ENCODE measurements at regions not wholly inside any gene's neighbourhood (a gene's known extent, or its start where the extent isn't known, plus 50 kb on each side); places are given as distances from the start of the nearest gene placed in this dataset.
A peak's percentile ranks its signal among the peaks of the same experiment; 100 is the strongest.

DNA sequence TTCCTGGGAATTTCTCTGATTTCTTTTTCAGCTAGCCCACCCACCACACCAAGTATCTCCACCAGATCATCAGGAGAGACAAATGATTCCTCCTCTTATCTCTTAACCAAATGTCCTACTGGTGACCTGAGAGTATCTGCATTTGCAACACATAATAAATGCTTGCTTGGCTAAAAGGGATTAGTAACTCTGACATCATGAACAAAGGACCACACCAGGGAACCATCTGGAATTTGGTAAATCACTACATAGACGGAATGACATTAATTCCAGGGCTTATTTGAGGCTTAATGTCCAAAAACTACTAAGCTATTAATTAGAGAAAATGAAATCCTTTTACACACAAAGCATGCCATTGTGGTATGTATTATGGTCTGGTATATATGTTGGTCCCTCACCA, 139.0 kb downstream of the RAP2A start:
- 29% methylated on average over 1 of the region's 1 CpG for WGBS (ENCODE audit: low lambda C conversion rate)
- no peaks in the 10 kb centered on the region for H3K9me3 ChIP-seq
- no peak for DNase-seq
- no peaks in the 10 kb centered on the region for H3K9me2 ChIP-seq
- no peak for TF ChIP-seq EZH2phosphoT487 (IDR thresholded peaks at IDR 0.05; ENCODE audit: borderline replicate concordance, low read depth)
- TF ChIP-seq EP300 (IDR thresholded peaks at IDR 0.05; ENCODE audit: borderline replicate concordance in 1 of 2, low read depth in 1 of 2, low read length in 1 of 2), result no peak
- TF ChIP-seq FOSL2 (IDR thresholded peaks at IDR 0.05; ENCODE audit: borderline replicate concordance, low read depth), result no peak
- TF ChIP-seq, protein P1, sequence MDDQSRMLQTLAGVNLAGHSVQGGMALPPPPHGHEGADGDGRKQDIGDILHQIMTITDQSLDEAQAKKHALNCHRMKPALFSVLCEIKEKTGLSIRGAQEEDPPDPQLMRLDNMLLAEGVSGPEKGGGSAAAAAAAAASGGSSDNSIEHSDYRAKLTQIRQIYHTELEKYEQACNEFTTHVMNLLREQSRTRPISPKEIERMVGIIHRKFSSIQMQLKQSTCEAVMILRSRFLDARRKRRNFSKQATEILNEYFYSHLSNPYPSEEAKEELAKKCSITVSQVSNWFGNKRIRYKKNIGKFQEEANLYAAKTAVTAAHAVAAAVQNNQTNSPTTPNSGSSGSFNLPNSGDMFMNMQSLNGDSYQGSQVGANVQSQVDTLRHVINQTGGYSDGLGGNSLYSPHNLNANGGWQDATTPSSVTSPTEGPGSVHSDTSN (IDR thresholded peaks at IDR 0.05), result no peak
- H3K9ac ChIP-seq, result no peak overlapping the region
- H3K36me3 ChIP-seq (replicated peaks in 1 of 2; ENCODE audit: control insufficient read depth in 1 of 2, insufficient read depth in 2 of 2, low read length in 1 of 2), result no peaks in the 10 kb centered on the region
- H3F3A ChIP-seq (replicated peaks; ENCODE audit: insufficient read depth), result no peaks in the 10 kb centered on the region
- H3K27ac ChIP-seq (ENCODE audit: low read depth in 2 of 2, low read length in 1 of 2), result no peak overlapping the region
- H3K79me2 ChIP-seq (ENCODE audit: insufficient read depth), result no peaks in the 10 kb centered on the region
- H3K4me3 ChIP-seq (ENCODE audit: low read depth in 2 of 2, low read length in 1 of 2), result no peak overlapping the region
- no peaks in the 10 kb centered on the region; the same call in 1 of the 2 replicates for H3K27me3 ChIP-seq (ENCODE audit: insufficient read depth)
- ChIA-PET CTCF (no interaction called here), POLR2A (no interaction called here)
- peaks cover 0 to 6% of the 10 kb centered on the region in 2 experiments; a peak in 2 of 4 replicates for H3K4me1 ChIP-seq (ENCODE audit: control insufficient read depth in 1 of 2, insufficient read depth in 2 of 2, low read depth in 1 of 2, low read length in 1 of 2)
- no peak overlapping the region for H3K4me2 ChIP-seq
- H2AFZ ChIP-seq (ENCODE audit: low read depth), result no peak overlapping the region
- H4K20me1 ChIP-seq (ENCODE audit: insufficient read depth), result no peaks in the 10 kb centered on the region

DNA sequence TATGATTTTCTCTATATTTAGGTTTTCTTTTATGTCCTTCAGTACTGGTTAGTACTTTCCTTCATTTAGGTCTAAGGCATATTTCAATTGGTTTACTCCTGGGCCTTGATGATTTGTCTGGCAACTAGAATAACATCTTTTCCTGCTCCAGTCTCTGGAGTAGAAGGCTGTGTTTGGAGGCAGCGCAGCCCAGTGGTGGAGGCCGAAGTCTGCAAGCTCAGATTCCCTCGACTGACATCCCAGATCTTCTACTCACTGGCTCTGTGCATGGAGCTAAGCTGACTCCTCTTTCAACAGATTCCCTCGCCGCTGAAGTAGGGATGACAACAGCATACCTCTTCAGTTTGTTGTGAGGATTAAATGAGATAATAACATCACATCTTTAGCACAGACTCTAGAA, 141.0 kb downstream of the RAP2A start:
- no peak overlapping the region for H3K4me3 ChIP-seq (ENCODE audit: low read depth in 2 of 2, low read length in 1 of 2)
- H3K9me3 ChIP-seq, result no peaks in the 10 kb centered on the region
- CTCF ChIA-PET, result interaction anchor here (0.8 to 1.0 kb wide), 3 partner anchors 26 to 466 kb away, joined by 3 read pairs; no protein-coding TSS in a partner anchor
- peaks cover 2 to 6% of the 10 kb centered on the region in 2 experiments; a peak in 2 of 4 replicates for H3K4me1 ChIP-seq (ENCODE audit: control insufficient read depth in 1 of 2, insufficient read depth in 2 of 2, low read depth in 1 of 2, low read length in 1 of 2)
- H3F3A ChIP-seq (replicated peaks; ENCODE audit: insufficient read depth), result no peaks in the 10 kb centered on the region
- H3K9me2 ChIP-seq, result no peaks in the 10 kb centered on the region
- H3K27ac ChIP-seq (ENCODE audit: low read depth in 2 of 2, low read length in 1 of 2), result no peak overlapping the region
- 51% methylated on average over 5 of the region's 5 CpGs for WGBS (ENCODE audit: low lambda C conversion rate)
- H3K9ac ChIP-seq, result no peak overlapping the region
- no peak overlapping the region for H3K4me2 ChIP-seq
- no peak for DNase-seq
- POLR2A ChIA-PET, result no interaction called here
- no peaks in the 10 kb centered on the region; the same call in 1 of the 2 replicates for H3K27me3 ChIP-seq (ENCODE audit: insufficient read depth)
- H4K20me1 ChIP-seq (ENCODE audit: insufficient read depth), result no peaks in the 10 kb centered on the region
- no peaks in the 10 kb centered on the region for H3K36me3 ChIP-seq (replicated peaks in 1 of 2; ENCODE audit: control insufficient read depth in 1 of 2, insufficient read depth in 2 of 2, low read length in 1 of 2)
- no peak overlapping the region for H2AFZ ChIP-seq (ENCODE audit: low read depth)
- H3K79me2 ChIP-seq (ENCODE audit: insufficient read depth), result no peaks in the 10 kb centered on the region
- TF ChIP-seq, protein P2, sequence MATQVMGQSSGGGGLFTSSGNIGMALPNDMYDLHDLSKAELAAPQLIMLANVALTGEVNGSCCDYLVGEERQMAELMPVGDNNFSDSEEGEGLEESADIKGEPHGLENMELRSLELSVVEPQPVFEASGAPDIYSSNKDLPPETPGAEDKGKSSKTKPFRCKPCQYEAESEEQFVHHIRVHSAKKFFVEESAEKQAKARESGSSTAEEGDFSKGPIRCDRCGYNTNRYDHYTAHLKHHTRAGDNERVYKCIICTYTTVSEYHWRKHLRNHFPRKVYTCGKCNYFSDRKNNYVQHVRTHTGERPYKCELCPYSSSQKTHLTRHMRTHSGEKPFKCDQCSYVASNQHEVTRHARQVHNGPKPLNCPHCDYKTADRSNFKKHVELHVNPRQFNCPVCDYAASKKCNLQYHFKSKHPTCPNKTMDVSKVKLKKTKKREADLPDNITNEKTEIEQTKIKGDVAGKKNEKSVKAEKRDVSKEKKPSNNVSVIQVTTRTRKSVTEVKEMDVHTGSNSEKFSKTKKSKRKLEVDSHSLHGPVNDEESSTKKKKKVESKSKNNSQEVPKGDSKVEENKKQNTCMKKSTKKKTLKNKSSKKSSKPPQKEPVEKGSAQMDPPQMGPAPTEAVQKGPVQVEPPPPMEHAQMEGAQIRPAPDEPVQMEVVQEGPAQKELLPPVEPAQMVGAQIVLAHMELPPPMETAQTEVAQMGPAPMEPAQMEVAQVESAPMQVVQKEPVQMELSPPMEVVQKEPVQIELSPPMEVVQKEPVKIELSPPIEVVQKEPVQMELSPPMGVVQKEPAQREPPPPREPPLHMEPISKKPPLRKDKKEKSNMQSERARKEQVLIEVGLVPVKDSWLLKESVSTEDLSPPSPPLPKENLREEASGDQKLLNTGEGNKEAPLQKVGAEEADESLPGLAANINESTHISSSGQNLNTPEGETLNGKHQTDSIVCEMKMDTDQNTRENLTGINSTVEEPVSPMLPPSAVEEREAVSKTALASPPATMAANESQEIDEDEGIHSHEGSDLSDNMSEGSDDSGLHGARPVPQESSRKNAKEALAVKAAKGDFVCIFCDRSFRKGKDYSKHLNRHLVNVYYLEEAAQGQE (IDR thresholded peaks at IDR 0.05; ENCODE audit: low read depth, low read length), result no peak
- TF ChIP-seq RCOR1 (IDR thresholded peaks at IDR 0.05; ENCODE audit: low read length) (no peak), TCF12 (IDR thresholded peaks at IDR 0.05) (no peak), MXI1 (IDR thresholded peaks at IDR 0.05; ENCODE audit: low read depth, low read length) (no peak), RXRA (IDR thresholded peaks at IDR 0.05; ENCODE audit: borderline replicate concordance, low read depth) (no peak), POLR2AphosphoS5 (IDR thresholded peaks at IDR 0.05; ENCODE audit: low read depth, low read length) (no peak), RFX5 (IDR thresholded peaks at IDR 0.05; ENCODE audit: low read length) (no peak), GABPA (IDR thresholded peaks at IDR 0.05; ENCODE audit: low read depth) (no peak), TAF1 (IDR thresholded peaks at IDR 0.05; ENCODE audit: borderline replicate concordance, low read depth, low read length) (no peak), FOXM1 (IDR thresholded peaks at IDR 0.05; ENCODE audit: low read depth) (no peak), RAD21 (IDR thresholded peaks at IDR 0.05; ENCODE audit: low read length) (peak; percentile 66), MEF2A (IDR thresholded peaks at IDR 0.05; ENCODE audit: borderline replicate concordance, low read depth) (no peak)
- TF ChIP-seq, protein P3, sequence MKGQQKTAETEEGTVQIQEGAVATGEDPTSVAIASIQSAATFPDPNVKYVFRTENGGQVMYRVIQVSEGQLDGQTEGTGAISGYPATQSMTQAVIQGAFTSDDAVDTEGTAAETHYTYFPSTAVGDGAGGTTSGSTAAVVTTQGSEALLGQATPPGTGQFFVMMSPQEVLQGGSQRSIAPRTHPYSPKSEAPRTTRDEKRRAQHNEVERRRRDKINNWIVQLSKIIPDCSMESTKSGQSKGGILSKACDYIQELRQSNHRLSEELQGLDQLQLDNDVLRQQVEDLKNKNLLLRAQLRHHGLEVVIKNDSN (IDR thresholded peaks at IDR 0.05; ENCODE audit: borderline replicate concordance, low read depth), result no peak
- TF ChIP-seq, protein P1 (IDR thresholded peaks at IDR 0.05), result no peak
- TF ChIP-seq, protein P4, sequence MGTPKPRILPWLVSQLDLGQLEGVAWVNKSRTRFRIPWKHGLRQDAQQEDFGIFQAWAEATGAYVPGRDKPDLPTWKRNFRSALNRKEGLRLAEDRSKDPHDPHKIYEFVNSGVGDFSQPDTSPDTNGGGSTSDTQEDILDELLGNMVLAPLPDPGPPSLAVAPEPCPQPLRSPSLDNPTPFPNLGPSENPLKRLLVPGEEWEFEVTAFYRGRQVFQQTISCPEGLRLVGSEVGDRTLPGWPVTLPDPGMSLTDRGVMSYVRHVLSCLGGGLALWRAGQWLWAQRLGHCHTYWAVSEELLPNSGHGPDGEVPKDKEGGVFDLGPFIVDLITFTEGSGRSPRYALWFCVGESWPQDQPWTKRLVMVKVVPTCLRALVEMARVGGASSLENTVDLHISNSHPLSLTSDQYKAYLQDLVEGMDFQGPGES (IDR thresholded peaks at IDR 0.05; ENCODE audit: low read depth, low read length), result no peak
- TF ChIP-seq, protein P5, sequence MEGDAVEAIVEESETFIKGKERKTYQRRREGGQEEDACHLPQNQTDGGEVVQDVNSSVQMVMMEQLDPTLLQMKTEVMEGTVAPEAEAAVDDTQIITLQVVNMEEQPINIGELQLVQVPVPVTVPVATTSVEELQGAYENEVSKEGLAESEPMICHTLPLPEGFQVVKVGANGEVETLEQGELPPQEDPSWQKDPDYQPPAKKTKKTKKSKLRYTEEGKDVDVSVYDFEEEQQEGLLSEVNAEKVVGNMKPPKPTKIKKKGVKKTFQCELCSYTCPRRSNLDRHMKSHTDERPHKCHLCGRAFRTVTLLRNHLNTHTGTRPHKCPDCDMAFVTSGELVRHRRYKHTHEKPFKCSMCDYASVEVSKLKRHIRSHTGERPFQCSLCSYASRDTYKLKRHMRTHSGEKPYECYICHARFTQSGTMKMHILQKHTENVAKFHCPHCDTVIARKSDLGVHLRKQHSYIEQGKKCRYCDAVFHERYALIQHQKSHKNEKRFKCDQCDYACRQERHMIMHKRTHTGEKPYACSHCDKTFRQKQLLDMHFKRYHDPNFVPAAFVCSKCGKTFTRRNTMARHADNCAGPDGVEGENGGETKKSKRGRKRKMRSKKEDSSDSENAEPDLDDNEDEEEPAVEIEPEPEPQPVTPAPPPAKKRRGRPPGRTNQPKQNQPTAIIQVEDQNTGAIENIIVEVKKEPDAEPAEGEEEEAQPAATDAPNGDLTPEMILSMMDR (IDR thresholded peaks at IDR 0.05), result peak; percentile 47
